ENCODE measurements at regions not wholly inside any gene's neighbourhood (a gene's known extent, or its start where the extent isn't known, plus 50 kb on each side); places are given as distances from the start of the nearest gene placed in this dataset.

GRCh38 chr3:118137778-118138177, 896.9 kb downstream of the IGSF11 start:
- TF ChIP-seq CTCF (IDR thresholded peaks at IDR 0.05; ENCODE audit: low read depth, low read length), result no peak
- TF ChIP-seq, protein P1, sequence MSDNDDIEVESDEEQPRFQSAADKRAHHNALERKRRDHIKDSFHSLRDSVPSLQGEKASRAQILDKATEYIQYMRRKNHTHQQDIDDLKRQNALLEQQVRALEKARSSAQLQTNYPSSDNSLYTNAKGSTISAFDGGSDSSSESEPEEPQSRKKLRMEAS (IDR thresholded peaks at IDR 0.05; ENCODE audit: low read depth, low read length), result no peak
- TF ChIP-seq POLR2A (IDR thresholded peaks at IDR 0.05; ENCODE audit: extremely low read depth, insufficient read length), result no peak
